ENCODE measurements at regions not wholly inside any gene's neighbourhood (a gene's known extent, or its start where the extent isn't known, plus 50 kb on each side); places are given as distances from the start of the nearest gene placed in this dataset.

- no peak for TF ChIP-seq OSR1 (CRISPR knock-in tag; IDR thresholded peaks at IDR 0.05)
- no peak for TF ChIP-seq RARB (CRISPR knock-in tag; IDR thresholded peaks at IDR 0.05)
- TF ChIP-seq PATZ1 (CRISPR knock-in tag; IDR thresholded peaks at IDR 0.05; ENCODE audit: borderline replicate concordance), result no peak
- TF ChIP-seq CREB5 (CRISPR knock-in tag; IDR thresholded peaks at IDR 0.05; ENCODE audit: low read depth), result no peak
- TF ChIP-seq ZC3H10 (CRISPR knock-in tag; IDR thresholded peaks at IDR 0.05), result no peak
- TF ChIP-seq ZFP3 (CRISPR knock-in tag; IDR thresholded peaks at IDR 0.05), result no peak
- TF ChIP-seq ZFP30 (CRISPR knock-in tag; IDR thresholded peaks at IDR 0.05), result no peak
- no peak for TF ChIP-seq ZNF70 (CRISPR knock-in tag; IDR thresholded peaks at IDR 0.05)
- no peak for TF ChIP-seq TOX (CRISPR knock-in tag; IDR thresholded peaks at IDR 0.05; ENCODE audit: borderline replicate concordance)
- TF ChIP-seq CSDC2 (CRISPR knock-in tag; IDR thresholded peaks at IDR 0.05), result no peak
- no peak for TF ChIP-seq CSRNP3 (CRISPR knock-in tag; IDR thresholded peaks at IDR 0.05)
These were observed 336.6 kb downstream of the SIPA1L2 start for GRCh38 chr1:232293361-232293760.
